Kidney (tissue), 13 donors: ENCODE measurements at regions not wholly inside any gene's neighbourhood (a gene's known extent, or its start where the extent isn't known, plus 50 kb on each side); places are given as distances from the start of the nearest gene placed in this dataset.

Experiments used
- DNase-seq, 5 donors: peaks; one replicate each; pipeline ENCODE4 v3.0.0-alpha.2; 2013 to 2020
- FAIRE-seq: peaks from 2 replicates; lab custom pipeline; 2012; peaks lifted over from hg19 to GRCh38; lab: Jason Lieb, UNC
- H3K27ac ChIP-seq, 2 donors: one replicate each; pipeline ENCODE4 v1.7.0; 2013; ENCODE audit warnings: low read depth in 2 of 2, low read length in 2 of 2, inconsistent platforms in 1 of 2
- H3K27me3 ChIP-seq: one replicate; pipeline ENCODE4 v1.7.1; 2013; ENCODE audit warnings: low read length, inconsistent platforms; ENCODE audit not compliant: control insufficient read depth, insufficient read depth
- H3K36me3 ChIP-seq, 3 donors: one replicate each; pipeline versions ENCODE4 v1.7.0 to v1.7.1; 2013; ENCODE audit warnings: low read length in 3 of 3, control low read depth in 1 of 3, inconsistent platforms in 1 of 3; ENCODE audit not compliant: insufficient read depth in 3 of 3, control insufficient read depth in 2 of 3
- H3K4me1 ChIP-seq, 3 donors: one replicate each; pipeline versions ENCODE4 v1.7.0 to v1.7.1; 2013; ENCODE audit warnings: low read length in 3 of 3, inconsistent platforms in 1 of 3, low read depth in 1 of 3; ENCODE audit not compliant: control insufficient read depth in 2 of 3, insufficient read depth in 2 of 3
- H3K4me3 ChIP-seq, 3 donors: one replicate each; pipeline versions ENCODE4 v1.7.0 to v1.8.1; 2013; ENCODE audit warnings: low read length in 3 of 3, control low read depth in 1 of 3, inconsistent platforms in 1 of 3
- H3K9ac ChIP-seq, 3 donors: one replicate each; pipeline versions ENCODE4 v1.7.0 to v1.7.1; 2013; ENCODE audit warnings: low read length in 3 of 3, control low read depth in 1 of 3, inconsistent platforms in 1 of 3
- H3K9me3 ChIP-seq, 3 donors: one replicate each; pipeline versions ENCODE4 v1.7.0 to v1.7.1; 2013; ENCODE audit warnings: low read length in 3 of 3, control low read depth in 1 of 3, inconsistent platforms in 1 of 3; ENCODE audit not compliant: control insufficient read depth in 2 of 3, insufficient read depth in 1 of 3
- CTCF ChIP-seq: IDR thresholded peaks from 3 replicates; pipeline ENCODE4 v1.5.1; 2012; ENCODE audit warnings: mild to moderate bottlenecking, moderate library complexity, borderline replicate concordance; ENCODE audit not compliant: insufficient read depth; ENCODE audit errors: extremely low read depth
- intact Hi-C: fragments of 100-400 bp; cut with DNase I; formaldehyde crosslinking; loops from one replicate; pipeline ENCODE4 v1.11.1; 2022
- donor health status: control.
- donor health status: control.
- donor health status: control.
- donor health status: control.
- donor health status: control.
- donor health status: DM: yes; HTN: yes; CAD: no.
- donor health status: Normal renal cell carcinoma (clear cell type).

- Histone ChIP-seq H3K36me3 (no peaks in the 10 kb centered on the region), H3K4me3 (no peak overlapping the region), H3K27ac (no peak overlapping the region), H3K9ac (no peak overlapping the region), H3K9me3 (no peaks in the 10 kb centered on the region), H3K27me3 (no peaks in the 10 kb centered on the region), H3K4me1 (peaks cover 0 to 5% (median 0%) of the 10 kb centered on the region in 3 donors)
- intact Hi-C loops: no loop called here
- FAIRE-seq (no peak), DNase-seq (peak in 3 of 5 donors; percentile 67 to 85 (median 84))
- no peak for TF ChIP-seq CTCF
These were observed 204.8 kb downstream of the TTLL2 start for GRCh38 chr6:167529444-167530335.

GRCh38 chr6:167530951-167531350 is 206.1 kb downstream of the TTLL2 start:
- Histone ChIP-seq H3K27ac (no peak overlapping the region), H3K4me1 (peaks cover 0 to 5% (median 0%) of the 10 kb centered on the region in 3 donors), H3K27me3 (no peaks in the 10 kb centered on the region), H3K36me3 (no peaks in the 10 kb centered on the region), H3K4me3 (no peak overlapping the region), H3K9me3 (no peaks in the 10 kb centered on the region), H3K9ac (no peak overlapping the region)
- DNase-seq (peak in 1 of 5 donors; percentile 75), FAIRE-seq (no peak)
- intact Hi-C loops: no loop called here
- no peak for TF ChIP-seq CTCF

GRCh38 chr6:167532410-167533288 is 207.8 kb downstream of the TTLL2 start:
- H3K9ac ChIP-seq: no peak overlapping the region
- no peak for DNase-seq
- no peak overlapping the region for H3K27ac ChIP-seq
- no peaks in the 10 kb centered on the region for H3K4me1 ChIP-seq
- no peak for TF ChIP-seq CTCF
- H3K36me3 ChIP-seq: no peaks in the 10 kb centered on the region
- no peak for FAIRE-seq
- H3K9me3 ChIP-seq: no peaks in the 10 kb centered on the region
- no peaks in the 10 kb centered on the region for H3K27me3 ChIP-seq
- H3K4me3 ChIP-seq: no peak overlapping the region
- intact Hi-C loops: no loop called here
